ENCODE measurements at regions not wholly inside any gene's neighbourhood (a gene's known extent, or its start where the extent isn't known, plus 50 kb on each side); places are given as distances from the start of the nearest gene placed in this dataset.

GRCh38 chr2:116832148-116832547 is 982.3 kb upstream of the DDX18 start:
- Histone ChIP-seq H3K9me3 (ENCODE audit: low read length) (no peaks in the 10 kb centered on the region), H2AFZ (ENCODE audit: low read length) (no peak overlapping the region), H3F3A (ENCODE audit: low read length, unreplicated experiment) (no peaks in the 10 kb centered on the region), H3K27me3 (ENCODE audit: low read length) (no peaks in the 10 kb centered on the region), H3K36me3 (ENCODE audit: low read depth, low read length) (no peaks in the 10 kb centered on the region), H3K79me2 (ENCODE audit: low read length) (no peaks in the 10 kb centered on the region), H3K27ac (ENCODE audit: low read length) (no peak overlapping the region), H3K4me3 (ENCODE audit: low read length) (no peak overlapping the region), H4K20me1 (ENCODE audit: low read length) (no peaks in the 10 kb centered on the region), H3K4me2 (ENCODE audit: low read length) (no peak overlapping the region), H3K4me1 (ENCODE audit: insufficient read depth, low read length) (peaks cover 10% of the 10 kb centered on the region), H3K9me2 (replicated peaks; ENCODE audit: low read length) (no peaks in the 10 kb centered on the region), H3K9ac (ENCODE audit: low read length) (no peak overlapping the region)
- DNase-seq (peak; percentile 74), ATAC-seq (0 out of 2 replicates have a peak, but pooled peaks have one; percentile 35)
- BruUV-seq (replicated peaks), result no TSS peak
- intact Hi-C loops (cut with micrococcal nuclease), result no loop called here
- POLR2A ChIA-PET (ENCODE audit: unreplicated experiment), result no interaction called here
- TF ChIP-seq EZH2 (IDR thresholded peaks at IDR 0.05; ENCODE audit: low read length, unreplicated experiment) (no peak), CTCF (conservative IDR thresholded peaks at IDR 0.05; ENCODE audit: low read depth, low read length) (no peak), EZH2phosphoT487 (IDR thresholded peaks at IDR 0.05; ENCODE audit: borderline replicate concordance, low read length) (no peak)
- CTCF ChIA-PET, result no interaction called here

GRCh38 chr2:116833052-116833451 is 981.4 kb upstream of the DDX18 start:
- no peak for DNase-seq
- ChIA-PET CTCF (no interaction called here), POLR2A (ENCODE audit: unreplicated experiment) (no interaction called here)
- Histone ChIP-seq H4K20me1 (ENCODE audit: low read length) (no peaks in the 10 kb centered on the region), H3K9me2 (replicated peaks; ENCODE audit: low read length) (no peaks in the 10 kb centered on the region), H3K79me2 (ENCODE audit: low read length) (no peaks in the 10 kb centered on the region), H3K4me3 (ENCODE audit: low read length) (no peak overlapping the region), H3K36me3 (ENCODE audit: low read depth, low read length) (no peaks in the 10 kb centered on the region), H3K4me1 (ENCODE audit: insufficient read depth, low read length) (peaks cover 10% of the 10 kb centered on the region), H3K27me3 (ENCODE audit: low read length) (no peaks in the 10 kb centered on the region), H3K4me2 (ENCODE audit: low read length) (no peak overlapping the region), H3F3A (ENCODE audit: low read length, unreplicated experiment) (no peaks in the 10 kb centered on the region), H3K9me3 (ENCODE audit: low read length) (no peaks in the 10 kb centered on the region), H3K9ac (ENCODE audit: low read length) (no peak overlapping the region), H3K27ac (ENCODE audit: low read length) (no peak overlapping the region), H2AFZ (ENCODE audit: low read length) (no peak overlapping the region)
- intact Hi-C loops (cut with micrococcal nuclease), result no loop called here
- BruUV-seq (replicated peaks), result no TSS peak
- TF ChIP-seq CTCF (conservative IDR thresholded peaks at IDR 0.05; ENCODE audit: low read depth, low read length) (no peak), EZH2phosphoT487 (IDR thresholded peaks at IDR 0.05; ENCODE audit: borderline replicate concordance, low read length) (no peak), EZH2 (IDR thresholded peaks at IDR 0.05; ENCODE audit: low read length, unreplicated experiment) (no peak)
- ATAC-seq, result no peak

- H3K9ac ChIP-seq (ENCODE audit: low read length), result no peak overlapping the region
- no peaks in the 10 kb centered on the region for H3K27me3 ChIP-seq (ENCODE audit: low read length)
- H3K9me3 ChIP-seq (ENCODE audit: low read length), result no peaks in the 10 kb centered on the region
- H4K20me1 ChIP-seq (ENCODE audit: low read length), result no peaks in the 10 kb centered on the region
- DNase-seq, result no peak
- ATAC-seq, result no peak
- no peaks in the 10 kb centered on the region for H3K36me3 ChIP-seq (ENCODE audit: low read depth, low read length)
- H3K79me2 ChIP-seq (ENCODE audit: low read length), result no peaks in the 10 kb centered on the region
- intact Hi-C loops (cut with micrococcal nuclease), result no loop called here
- no peak for TF ChIP-seq EZH2 (IDR thresholded peaks at IDR 0.05; ENCODE audit: low read length, unreplicated experiment)
- CTCF ChIA-PET, result no interaction called here
- H3K27ac ChIP-seq (ENCODE audit: low read length), result no peak overlapping the region
- no peaks in the 10 kb centered on the region for H3K4me1 ChIP-seq (ENCODE audit: insufficient read depth, low read length)
- H3K4me2 ChIP-seq (ENCODE audit: low read length), result no peak overlapping the region
- no peak overlapping the region for H2AFZ ChIP-seq (ENCODE audit: low read length)
- no peaks in the 10 kb centered on the region for H3K9me2 ChIP-seq (replicated peaks; ENCODE audit: low read length)
- H3K4me3 ChIP-seq (ENCODE audit: low read length), result no peak overlapping the region
- no TSS peak for BruUV-seq (replicated peaks)
- POLR2A ChIA-PET (ENCODE audit: unreplicated experiment), result no interaction called here
- H3F3A ChIP-seq (ENCODE audit: low read length, unreplicated experiment), result no peaks in the 10 kb centered on the region
Observed at GRCh38 chr2:116842164-116842563, 972.3 kb upstream of the DDX18 start.

Data from PC-3 (cell line).